Esophagus muscularis mucosa (tissue), 4 donors: ENCODE measurements at regions not wholly inside any gene's neighbourhood (a gene's known extent, or its start where the extent isn't known, plus 50 kb on each side); places are given as distances from the start of the nearest gene placed in this dataset.

Experiments used
- CTCF ChIP-seq, 3 experiments: fragments of 200-600 bp in 2 of 3; fragments of 450-650 bp in 1 of 3; sonication (generic) in 2 of 3; IDR thresholded peaks; one replicate each; pipeline ENCODE4 v1.5.1; 2017 to 2019; ENCODE audit warnings: antibody characterized with exemption in 3 of 3, mild to moderate bottlenecking in 2 of 3, moderate library complexity in 1 of 3
- EP300 ChIP-seq: sonication (generic); formaldehyde crosslinking; IDR thresholded peaks from one replicate; pipeline ENCODE4 v1.6.1; 2017; ENCODE audit warnings: antibody characterized with exemption
- POLR2A ChIP-seq: fragments of 450-650 bp; IDR thresholded peaks from one replicate; pipeline ENCODE4 v1.6.1; 2017; ENCODE audit warnings: antibody characterized with exemption, moderate library complexity, mild to moderate bottlenecking, low read depth

GRCh38 chr3:163071713-163072112 is 1575.1 kb downstream of the OTOL1 start:
- TF ChIP-seq POLR2A (no peak), CTCF (IDR thresholded peaks at IDR 0.05) (no peak), EP300 (no peak)
